ENCODE measurements at regions not wholly inside any gene's neighbourhood (a gene's known extent, or its start where the extent isn't known, plus 50 kb on each side); places are given as distances from the start of the nearest gene placed in this dataset.
"Not testable (repeated sequence)": the region's sequence is repeated elsewhere in the genome, so short reads cannot be mapped to it uniquely, and the experiment has no call there.

DNA sequence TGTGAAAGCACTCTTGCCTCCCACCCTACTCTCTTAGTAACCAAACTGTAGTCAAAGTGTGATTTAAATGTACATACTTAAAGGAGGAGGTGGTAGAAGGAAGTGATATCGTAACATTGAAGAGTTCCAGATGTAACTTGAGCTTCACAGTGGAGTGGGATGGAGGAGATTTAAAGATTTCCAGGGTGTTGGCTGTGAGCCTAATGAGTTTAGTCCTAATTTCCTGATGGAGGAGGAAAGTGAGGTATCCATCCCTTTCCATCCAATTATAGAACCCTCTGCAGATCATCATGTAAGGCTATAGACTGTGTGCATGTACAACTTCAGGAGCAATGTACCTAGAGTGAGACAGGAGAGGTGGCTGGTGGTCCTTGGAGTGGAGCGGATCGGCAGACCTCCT lies 1163.9 kb upstream of the SEMA6A start:
- no peak for DNase-seq

- DNase-seq: no peak
Observed at GRCh38 chr5:117736698-117737097, 1162.1 kb upstream of the SEMA6A start.

DNA sequence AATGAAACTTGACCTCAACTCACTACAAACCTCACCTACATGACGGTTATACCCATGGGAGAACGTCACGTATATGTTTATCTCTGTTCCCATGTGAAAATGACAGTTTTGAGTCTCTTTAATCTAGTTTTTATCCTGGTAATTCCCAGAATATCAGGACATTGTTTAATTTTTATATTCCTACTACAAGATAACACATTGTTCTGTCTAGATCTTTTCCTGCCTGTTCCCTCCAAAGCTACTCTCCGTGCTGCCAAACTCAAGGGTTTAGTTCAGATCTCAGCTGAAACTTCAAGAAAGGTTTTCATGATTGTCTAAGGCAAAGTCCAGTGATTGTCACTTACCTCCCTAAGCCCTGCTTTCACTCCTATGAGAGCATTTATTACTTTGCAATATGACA lies 1159.4 kb upstream of the SEMA6A start:
- no peak for DNase-seq

DNA sequence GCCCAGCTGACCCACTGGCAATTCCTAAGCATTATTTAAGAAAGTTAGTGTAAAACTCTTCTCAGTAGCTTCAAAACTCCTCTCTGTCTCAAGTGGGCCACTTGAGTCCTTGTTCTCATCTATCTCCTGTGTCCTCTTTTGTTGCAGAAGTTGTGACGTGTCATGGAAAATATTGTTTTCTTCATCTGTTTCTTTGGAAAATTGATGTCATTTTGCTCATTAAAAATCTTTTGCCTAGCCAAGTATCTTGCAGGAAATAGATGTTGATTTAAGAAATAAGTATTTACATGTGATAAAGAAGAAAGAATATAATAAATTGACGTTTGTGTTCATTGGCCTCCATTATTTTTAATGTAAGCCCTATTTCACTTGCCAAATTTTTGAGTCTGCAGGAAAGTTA lies 1158.4 kb upstream of the SEMA6A start:
- no peak for DNase-seq

GRCh38 chr5:117732264-117732663 lies 1157.6 kb upstream of the SEMA6A start:
- no peak for DNase-seq

DNA sequence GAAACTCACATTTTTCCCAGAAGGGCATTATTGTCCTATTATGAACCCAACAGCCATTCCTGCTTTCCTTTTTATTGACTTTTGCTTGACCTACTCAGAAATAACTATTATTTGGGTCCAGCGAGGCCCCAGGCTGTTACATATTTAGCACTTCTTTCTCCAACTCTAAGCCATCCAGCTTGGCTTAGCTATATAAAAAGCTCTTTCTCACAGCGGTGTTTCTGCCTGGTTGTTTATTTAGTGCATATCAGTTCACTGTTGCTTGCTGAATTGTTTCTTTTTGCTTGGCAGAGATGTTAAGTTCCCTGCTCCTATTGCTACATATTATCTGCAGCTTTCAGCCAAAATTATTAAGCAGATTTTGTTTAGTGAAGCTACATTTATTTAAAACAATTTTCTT lies 1156.8 kb upstream of the SEMA6A start:
- no peak for DNase-seq

- DNase-seq: not testable (repeated sequence)
Observed at GRCh38 chr5:117720784-117721183, 1146.2 kb upstream of the SEMA6A start.

DNA sequence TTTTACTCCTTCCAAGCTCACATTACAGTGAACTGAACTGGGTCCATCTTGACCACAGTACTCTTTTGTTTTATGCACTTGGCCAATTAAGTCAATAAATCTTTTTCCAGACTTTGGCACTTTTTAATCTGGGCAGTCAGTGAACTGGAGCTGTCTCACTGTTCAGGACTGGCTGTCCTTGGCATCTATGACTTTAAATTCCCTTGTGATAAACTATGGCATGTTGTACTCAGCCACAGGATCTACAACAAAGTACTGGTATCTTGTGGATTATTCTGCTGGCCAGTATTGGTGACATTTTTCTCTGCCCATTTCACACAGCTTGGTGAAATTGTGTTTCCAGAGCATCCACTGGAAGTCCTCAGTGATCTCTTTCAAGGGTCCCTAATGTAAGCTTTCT lies 1144.8 kb upstream of the SEMA6A start:
- DNase-seq: no peak

DNA sequence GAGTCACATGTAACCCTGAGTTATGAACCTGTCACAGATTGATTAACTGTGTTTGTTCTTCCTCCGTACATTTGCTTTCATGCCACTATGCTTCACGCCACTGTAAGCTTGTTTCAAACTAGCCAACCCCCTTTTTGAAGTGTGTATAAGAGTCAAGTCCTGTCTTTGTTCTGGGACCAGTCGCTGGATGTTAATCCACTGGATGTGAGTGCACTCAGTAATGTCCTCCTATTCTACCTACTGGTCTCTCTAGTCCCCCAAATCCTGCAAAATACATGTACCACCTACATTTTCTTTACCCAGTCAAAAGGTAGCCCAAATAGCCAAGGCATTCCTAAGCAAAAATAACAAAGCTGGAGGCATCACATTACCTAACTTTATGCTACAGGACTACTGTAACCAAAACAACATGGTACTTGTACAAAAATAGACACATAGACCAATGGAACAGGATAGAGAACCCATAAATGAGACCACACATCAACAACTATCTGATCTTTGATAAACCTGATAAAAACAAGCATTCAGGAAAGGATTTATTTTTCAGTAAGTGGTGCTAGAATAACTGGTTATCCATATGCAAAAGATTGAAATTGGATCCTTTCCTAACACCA lies 1139.1 kb upstream of the SEMA6A start:
- DNase-seq: no peak

GRCh38 chr5:117701062-117701461 lies 1126.4 kb upstream of the SEMA6A start:
- no peak for DNase-seq

DNA sequence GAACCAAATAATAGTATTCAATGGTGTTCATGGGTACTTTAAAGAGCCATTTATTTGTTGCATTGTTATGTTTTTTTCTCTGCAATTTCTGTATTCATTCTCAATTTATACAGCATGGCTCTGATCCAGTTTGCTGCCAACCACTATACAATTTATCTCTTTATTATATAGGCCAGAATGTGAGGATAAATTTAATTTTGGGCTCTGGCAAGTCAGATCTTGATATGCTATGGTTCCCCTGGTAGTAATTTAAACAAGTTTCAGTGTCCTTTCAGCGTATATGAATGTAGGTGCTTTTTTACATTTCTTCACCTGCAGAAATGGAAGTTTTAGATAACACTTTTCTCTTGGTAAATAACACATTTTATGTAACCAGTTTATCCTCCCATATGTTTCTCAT lies 1118.0 kb upstream of the SEMA6A start:
- DNase-seq: no peak

DNA sequence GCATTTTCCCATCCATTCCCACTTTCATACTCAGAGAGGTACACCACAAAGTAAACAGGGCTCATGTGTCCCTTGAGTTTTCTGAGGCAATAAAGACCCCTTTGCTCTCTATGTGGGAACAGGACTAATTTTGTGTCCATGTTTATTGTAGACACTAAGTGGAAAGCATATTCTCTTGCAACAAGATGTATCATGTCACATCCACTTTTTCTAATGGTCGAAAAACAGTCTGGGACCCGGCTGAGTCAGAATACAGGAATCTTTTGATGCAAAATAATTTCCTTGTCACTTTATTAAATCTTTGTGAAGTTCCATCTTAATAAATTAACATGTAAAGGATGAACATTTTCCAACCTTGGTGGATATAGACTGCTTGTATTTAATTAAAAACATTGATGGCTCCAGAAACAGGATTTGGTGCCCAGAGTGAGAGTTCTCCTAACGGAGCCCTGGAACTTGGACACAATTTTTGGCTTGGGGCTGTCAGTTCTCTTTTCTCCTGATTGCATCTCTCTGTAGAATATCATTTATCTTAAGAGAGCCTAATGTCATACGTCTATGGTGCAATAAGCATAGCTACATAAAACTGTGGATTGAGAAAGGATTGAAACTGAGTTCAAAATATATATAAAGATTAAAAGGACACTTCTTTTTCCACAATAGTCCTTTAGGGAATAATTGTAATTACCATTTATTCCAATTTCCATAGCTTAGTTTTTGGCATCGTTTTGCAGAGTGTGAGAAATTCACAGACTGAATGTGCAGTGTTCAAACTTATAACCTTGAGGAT lies 1116.7 kb upstream of the SEMA6A start:
- no peak for DNase-seq

DNA sequence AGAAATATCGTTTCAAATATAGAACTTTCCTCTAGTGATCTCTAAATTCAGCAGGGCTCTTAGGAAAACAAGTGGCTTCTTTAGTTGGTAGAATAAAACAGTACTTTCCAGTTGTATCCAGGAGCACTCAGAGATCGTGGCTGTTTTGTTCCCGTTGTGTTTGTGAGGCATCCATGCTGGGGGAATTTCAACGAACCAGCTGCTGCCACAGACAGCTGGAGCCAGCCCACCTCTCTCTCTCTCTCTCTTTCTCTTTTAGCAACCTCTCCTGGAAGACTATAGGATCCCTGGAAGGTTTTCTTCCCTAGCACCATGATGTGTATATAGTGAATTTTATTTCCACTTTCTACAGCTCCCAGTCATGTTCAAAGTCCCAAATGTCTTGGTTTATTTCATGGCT lies 1116.0 kb upstream of the SEMA6A start:
- no peak for DNase-seq

DNA sequence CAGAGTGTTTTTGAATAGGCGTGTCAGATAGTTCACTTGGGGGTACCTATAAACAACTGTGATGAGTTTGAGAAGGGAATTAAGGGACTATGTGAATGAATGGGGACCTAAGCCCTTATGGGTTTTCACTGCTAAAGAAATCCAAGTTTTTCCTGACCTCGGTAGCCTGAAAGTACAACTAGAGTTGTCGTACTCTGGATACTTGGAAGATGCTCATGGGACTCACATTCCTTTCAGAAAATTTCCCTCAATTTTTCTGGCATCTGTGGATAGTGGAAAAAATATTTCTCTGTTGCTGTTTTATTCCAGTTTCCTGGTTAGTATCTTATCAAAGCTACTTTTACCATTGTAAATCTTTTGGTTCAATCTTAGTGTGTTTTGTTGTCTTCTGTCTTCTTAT lies 1112.3 kb upstream of the SEMA6A start:
- DNase-seq: no peak

DNA sequence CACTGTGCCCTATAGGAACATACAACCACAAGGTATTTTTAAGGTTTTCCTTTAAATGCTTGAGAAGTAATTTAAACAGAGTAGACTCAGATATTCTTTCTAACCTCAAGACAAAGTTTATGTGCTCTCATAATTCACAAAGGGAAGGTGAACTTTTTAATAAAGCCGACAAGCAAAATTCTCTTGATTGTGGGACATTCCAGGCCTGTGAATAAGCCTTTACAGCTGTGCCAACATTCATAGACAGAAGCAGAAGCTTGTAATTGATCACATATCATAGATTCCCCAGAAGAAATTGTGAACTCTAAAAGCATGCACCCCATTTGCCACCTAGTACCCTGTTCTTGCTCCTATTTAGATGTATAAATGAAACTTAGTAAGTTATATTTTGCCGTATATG lies 1107.8 kb upstream of the SEMA6A start:
- DNase-seq: no peak

- DNase-seq: no peak
Observed at GRCh38 chr5:117681431-117682254, 1107.0 kb upstream of the SEMA6A start.

- no peak for DNase-seq
Observed at GRCh38 chr5:117680426-117680825, 1105.8 kb upstream of the SEMA6A start.

- DNase-seq: no peak
Observed at GRCh38 chr5:117679046-117679445, 1104.4 kb upstream of the SEMA6A start.

DNA sequence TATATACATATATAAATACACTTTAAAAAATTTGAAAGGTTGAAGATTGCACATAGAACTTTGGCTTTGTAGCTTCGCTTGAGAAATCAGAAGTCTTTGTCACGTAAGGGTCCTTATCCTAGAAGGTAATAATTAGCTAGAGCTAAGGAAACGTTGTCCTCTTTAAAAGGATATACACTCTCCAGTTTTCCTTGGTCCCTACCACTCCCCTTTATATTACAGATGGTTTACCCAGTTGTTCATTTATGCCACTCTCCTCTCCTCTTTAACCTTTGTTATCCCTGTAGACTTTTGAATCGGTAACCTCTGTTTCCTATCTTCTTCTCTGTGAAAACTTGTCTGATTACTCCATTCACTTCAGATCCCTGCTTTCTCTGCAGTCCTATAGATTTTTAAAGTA lies 1101.0 kb upstream of the SEMA6A start:
- DNase-seq: no peak

GRCh38 chr5:117671551-117671950 lies 1096.9 kb upstream of the SEMA6A start:
- no peak for DNase-seq

- no peak for DNase-seq
Observed at GRCh38 chr5:117667105-117667504, 1092.5 kb upstream of the SEMA6A start.

DNA sequence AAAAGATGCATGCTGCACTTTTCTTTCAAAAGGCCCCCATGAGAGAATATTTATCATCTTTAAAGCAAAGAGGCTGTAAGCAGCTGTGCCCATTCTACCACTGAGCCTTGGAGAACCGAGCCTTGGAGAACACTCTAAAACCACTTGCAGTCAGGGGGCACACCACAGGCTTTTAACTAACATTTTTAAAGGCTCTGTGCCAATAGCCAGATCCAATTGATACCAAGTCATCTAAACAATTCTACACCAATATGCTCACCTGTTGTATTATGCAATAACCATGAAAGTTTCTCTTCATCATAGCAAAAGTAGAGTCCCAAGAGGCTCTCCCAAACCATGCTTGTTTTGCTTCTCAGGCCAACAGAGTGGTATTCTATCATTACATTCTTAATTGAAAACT lies 1090.5 kb upstream of the SEMA6A start:
- DNase-seq: no peak
